ENCODE measurements at regions not wholly inside any gene's neighbourhood (a gene's known extent, or its start where the extent isn't known, plus 50 kb on each side); places are given as distances from the start of the nearest gene placed in this dataset.

DNA sequence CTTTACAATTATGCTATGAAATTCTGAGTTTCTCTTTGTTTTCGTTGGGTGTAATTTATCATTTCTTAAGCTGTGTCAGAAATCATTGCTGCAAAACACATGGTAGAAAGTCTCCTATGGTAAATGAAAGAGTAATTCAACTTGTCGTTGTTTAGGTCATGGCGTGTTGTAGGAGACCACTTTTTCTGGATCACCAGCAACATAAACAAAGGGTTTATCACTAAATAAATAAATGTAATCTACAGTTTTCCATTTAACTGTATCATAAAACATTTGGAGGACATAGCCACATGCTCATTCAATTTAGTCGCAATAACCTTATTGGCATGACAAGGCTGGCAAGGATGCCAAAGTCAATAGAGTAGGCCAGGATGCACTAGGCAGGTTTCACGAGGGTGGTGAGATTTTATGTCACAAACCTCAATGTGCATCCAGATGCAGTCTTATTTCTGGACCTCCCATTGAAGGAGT lies 154.4 kb upstream of the ERCC6L2 start:
- TF ChIP-seq RAD21 (IDR thresholded peaks at IDR 0.05; ENCODE audit: low read length) (no peak), BHLHE40 (IDR thresholded peaks at IDR 0.05; ENCODE audit: low read depth, low read length) (no peak), POLR2A (IDR thresholded peaks at IDR 0.05; ENCODE audit: low read depth, low read length) (no peak), CHD1 (IDR thresholded peaks at IDR 0.05; ENCODE audit: low read depth, low read length) (no peak)
- TF ChIP-seq, protein P1, sequence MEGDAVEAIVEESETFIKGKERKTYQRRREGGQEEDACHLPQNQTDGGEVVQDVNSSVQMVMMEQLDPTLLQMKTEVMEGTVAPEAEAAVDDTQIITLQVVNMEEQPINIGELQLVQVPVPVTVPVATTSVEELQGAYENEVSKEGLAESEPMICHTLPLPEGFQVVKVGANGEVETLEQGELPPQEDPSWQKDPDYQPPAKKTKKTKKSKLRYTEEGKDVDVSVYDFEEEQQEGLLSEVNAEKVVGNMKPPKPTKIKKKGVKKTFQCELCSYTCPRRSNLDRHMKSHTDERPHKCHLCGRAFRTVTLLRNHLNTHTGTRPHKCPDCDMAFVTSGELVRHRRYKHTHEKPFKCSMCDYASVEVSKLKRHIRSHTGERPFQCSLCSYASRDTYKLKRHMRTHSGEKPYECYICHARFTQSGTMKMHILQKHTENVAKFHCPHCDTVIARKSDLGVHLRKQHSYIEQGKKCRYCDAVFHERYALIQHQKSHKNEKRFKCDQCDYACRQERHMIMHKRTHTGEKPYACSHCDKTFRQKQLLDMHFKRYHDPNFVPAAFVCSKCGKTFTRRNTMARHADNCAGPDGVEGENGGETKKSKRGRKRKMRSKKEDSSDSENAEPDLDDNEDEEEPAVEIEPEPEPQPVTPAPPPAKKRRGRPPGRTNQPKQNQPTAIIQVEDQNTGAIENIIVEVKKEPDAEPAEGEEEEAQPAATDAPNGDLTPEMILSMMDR (conservative IDR thresholded peaks at IDR 0.05; ENCODE audit: low read depth, low read length): no peak
- TF ChIP-seq, protein P2, sequence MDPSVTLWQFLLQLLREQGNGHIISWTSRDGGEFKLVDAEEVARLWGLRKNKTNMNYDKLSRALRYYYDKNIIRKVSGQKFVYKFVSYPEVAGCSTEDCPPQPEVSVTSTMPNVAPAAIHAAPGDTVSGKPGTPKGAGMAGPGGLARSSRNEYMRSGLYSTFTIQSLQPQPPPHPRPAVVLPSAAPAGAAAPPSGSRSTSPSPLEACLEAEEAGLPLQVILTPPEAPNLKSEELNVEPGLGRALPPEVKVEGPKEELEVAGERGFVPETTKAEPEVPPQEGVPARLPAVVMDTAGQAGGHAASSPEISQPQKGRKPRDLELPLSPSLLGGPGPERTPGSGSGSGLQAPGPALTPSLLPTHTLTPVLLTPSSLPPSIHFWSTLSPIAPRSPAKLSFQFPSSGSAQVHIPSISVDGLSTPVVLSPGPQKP (IDR thresholded peaks at IDR 0.05; ENCODE audit: borderline replicate concordance, low read depth, low read length): no peak
